Right renal cortex interstitium (tissue), 3 donors: ENCODE measurements at regions not wholly inside any gene's neighbourhood (a gene's known extent, or its start where the extent isn't known, plus 50 kb on each side); places are given as distances from the start of the nearest gene placed in this dataset.
"Not testable (repeated sequence)": the region's sequence is repeated elsewhere in the genome, so short reads cannot be mapped to it uniquely, and the experiment has no call there.

Source experiments
- DNase-seq, 3 donors: peaks; one replicate each; pipeline ENCODE4 v3.0.0-alpha.2; 2013; ENCODE audit warnings: low read depth in 3 of 3, low spot score in 2 of 3

GRCh38 chr11:90536301-90536700, 313.5 kb upstream of the CHORDC1 start:
- no peak for DNase-seq

GRCh38 chr11:90532125-90532524, 309.3 kb upstream of the CHORDC1 start:
- no peak for DNase-seq

- no peak for DNase-seq
Measured at GRCh38 chr11:90531001-90531400, 308.2 kb upstream of the CHORDC1 start.

GRCh38 chr11:90525962-90526361, 303.1 kb upstream of the CHORDC1 start:
- no peak for DNase-seq

- DNase-seq = no peak
Measured at GRCh38 chr11:90512846-90513245, 290.0 kb upstream of the CHORDC1 start.

- no peak for DNase-seq
Measured at GRCh38 chr11:90510839-90511238, 288.0 kb upstream of the CHORDC1 start.

- DNase-seq = no peak
Measured at GRCh38 chr11:90500922-90501568, 278.2 kb upstream of the CHORDC1 start.

GRCh38 chr11:90496722-90497121, 273.9 kb upstream of the CHORDC1 start:
- no peak for DNase-seq

GRCh38 chr11:90493379-90493778, 270.5 kb upstream of the CHORDC1 start:
- no peak for DNase-seq

- DNase-seq = no peak
Measured at GRCh38 chr11:90491466-90491865, 268.6 kb upstream of the CHORDC1 start.

GRCh38 chr11:90476442-90477007, 253.7 kb upstream of the CHORDC1 start:
- DNase-seq = no peak

- DNase-seq = no peak
Measured at GRCh38 chr11:90468923-90469322, 246.1 kb upstream of the CHORDC1 start.

- DNase-seq = no peak
Measured at GRCh38 chr11:90465553-90465952, 242.7 kb upstream of the CHORDC1 start.

GRCh38 chr11:90455347-90455920, 232.6 kb upstream of the CHORDC1 start:
- DNase-seq = not testable (repeated sequence)

- no peak for DNase-seq
Measured at GRCh38 chr11:90453525-90453924, 230.7 kb upstream of the CHORDC1 start.

- DNase-seq = no peak
Measured at GRCh38 chr11:90449606-90450005, 226.8 kb upstream of the CHORDC1 start.

- no peak for DNase-seq
Measured at GRCh38 chr11:90448256-90448655, 225.4 kb upstream of the CHORDC1 start.

- DNase-seq = no peak
Measured at GRCh38 chr11:90447618-90448017, 224.8 kb upstream of the CHORDC1 start.

GRCh38 chr11:90446207-90446606, 223.4 kb upstream of the CHORDC1 start:
- no peak for DNase-seq

- DNase-seq = no peak
Measured at GRCh38 chr11:90438069-90438468, 215.2 kb upstream of the CHORDC1 start.

GRCh38 chr11:90434858-90435257, 212.0 kb upstream of the CHORDC1 start:
- DNase-seq = no peak

GRCh38 chr11:90428836-90429235, 206.0 kb upstream of the CHORDC1 start:
- no peak for DNase-seq
